ENCODE measurements at regions not wholly inside any gene's neighbourhood (a gene's known extent, or its start where the extent isn't known, plus 50 kb on each side); places are given as distances from the start of the nearest gene placed in this dataset.

DNA sequence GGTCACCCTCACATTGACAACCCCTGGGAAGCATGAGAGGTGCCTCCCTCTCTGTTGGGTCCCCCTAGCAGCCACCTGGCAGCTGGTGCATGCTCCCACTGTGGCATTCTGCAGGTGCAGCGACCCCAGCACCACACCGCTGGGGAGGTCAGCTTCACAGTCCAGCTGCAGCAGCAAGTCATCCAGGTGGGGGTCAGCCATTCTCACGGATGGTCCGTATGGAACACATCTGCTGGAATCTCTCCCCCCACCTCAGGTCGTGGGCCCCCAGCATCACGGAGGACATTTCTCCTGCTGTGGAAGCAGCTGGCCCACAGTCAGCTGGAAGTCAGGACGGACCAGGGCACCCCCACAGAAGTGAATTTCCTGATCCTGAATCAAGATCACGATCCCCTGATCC, 201.3 kb downstream of the COG6 start:
- H3K4me3 ChIP-seq (ENCODE audit: low read length): no peak overlapping the region
- no peak for DNase-seq (ENCODE audit: low read depth)
- TF ChIP-seq, protein P1, sequence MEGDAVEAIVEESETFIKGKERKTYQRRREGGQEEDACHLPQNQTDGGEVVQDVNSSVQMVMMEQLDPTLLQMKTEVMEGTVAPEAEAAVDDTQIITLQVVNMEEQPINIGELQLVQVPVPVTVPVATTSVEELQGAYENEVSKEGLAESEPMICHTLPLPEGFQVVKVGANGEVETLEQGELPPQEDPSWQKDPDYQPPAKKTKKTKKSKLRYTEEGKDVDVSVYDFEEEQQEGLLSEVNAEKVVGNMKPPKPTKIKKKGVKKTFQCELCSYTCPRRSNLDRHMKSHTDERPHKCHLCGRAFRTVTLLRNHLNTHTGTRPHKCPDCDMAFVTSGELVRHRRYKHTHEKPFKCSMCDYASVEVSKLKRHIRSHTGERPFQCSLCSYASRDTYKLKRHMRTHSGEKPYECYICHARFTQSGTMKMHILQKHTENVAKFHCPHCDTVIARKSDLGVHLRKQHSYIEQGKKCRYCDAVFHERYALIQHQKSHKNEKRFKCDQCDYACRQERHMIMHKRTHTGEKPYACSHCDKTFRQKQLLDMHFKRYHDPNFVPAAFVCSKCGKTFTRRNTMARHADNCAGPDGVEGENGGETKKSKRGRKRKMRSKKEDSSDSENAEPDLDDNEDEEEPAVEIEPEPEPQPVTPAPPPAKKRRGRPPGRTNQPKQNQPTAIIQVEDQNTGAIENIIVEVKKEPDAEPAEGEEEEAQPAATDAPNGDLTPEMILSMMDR (conservative IDR thresholded peaks at IDR 0.05; ENCODE audit: low read length): no peak

DNA sequence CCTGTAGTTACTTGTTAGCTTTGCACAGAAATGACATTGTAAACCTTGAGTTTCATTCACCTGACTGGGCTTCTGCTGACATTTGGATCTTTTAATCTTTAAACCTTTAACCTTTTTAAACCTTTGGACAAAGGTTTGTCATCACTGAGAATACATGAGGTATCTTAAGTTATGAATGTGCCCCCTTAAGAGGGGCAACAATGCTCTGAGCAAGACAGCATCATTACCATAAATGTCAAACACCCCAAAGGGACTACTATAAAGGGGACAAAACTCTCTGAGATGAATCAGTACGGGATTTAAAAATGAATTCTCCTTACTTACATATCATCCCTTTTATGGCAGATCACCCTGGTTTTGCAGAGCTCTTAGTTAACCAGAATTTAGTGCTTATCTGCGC, 203.3 kb downstream of the COG6 start:
- no peak overlapping the region for H3K4me3 ChIP-seq (ENCODE audit: low read length)
- TF ChIP-seq, protein P1 (conservative IDR thresholded peaks at IDR 0.05; ENCODE audit: low read length): no peak
- no peak for DNase-seq (ENCODE audit: low read depth)

DNA sequence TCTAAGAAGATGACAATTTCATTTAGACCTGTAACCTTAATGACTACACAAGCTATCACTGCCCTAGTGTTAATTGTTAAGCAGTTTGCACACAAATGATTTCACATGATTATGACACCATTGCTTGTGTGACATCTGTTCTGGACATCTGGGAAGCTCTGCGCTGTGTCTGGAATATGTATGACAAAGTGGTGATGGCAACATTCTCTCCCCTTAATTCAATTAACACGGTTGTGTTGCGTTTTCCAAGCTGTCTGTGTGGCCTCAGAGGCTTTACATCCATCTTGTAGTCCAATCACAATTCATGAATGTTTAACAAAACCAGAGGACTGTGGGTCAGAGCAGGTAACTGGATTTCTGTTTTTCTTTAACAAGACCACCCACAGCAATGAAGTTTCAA, 204.4 kb downstream of the COG6 start:
- DNase-seq (ENCODE audit: low read depth): no peak
- H3K4me3 ChIP-seq (ENCODE audit: low read length): no peak overlapping the region
- TF ChIP-seq, protein P1 (conservative IDR thresholded peaks at IDR 0.05; ENCODE audit: low read length): no peak

DNA sequence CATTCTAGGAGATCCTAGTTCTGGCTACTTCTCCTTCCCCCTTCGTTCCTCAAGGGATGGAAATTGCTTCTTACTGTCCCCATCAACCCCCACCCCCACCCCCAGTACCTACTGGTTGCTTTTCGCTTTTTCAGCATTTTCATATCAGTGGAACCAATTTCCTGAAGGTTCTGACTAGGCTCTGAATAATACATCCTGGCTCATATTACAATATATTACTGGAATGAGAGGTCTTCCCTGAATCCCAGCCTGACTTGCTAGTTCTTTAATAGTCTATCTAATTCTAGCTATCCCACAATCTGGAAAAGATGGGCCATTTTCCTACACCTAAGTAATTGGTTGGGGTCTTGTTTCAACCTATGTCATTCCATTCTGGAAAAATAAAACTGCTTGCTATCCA, 207.4 kb downstream of the COG6 start:
- H3K4me3 ChIP-seq (ENCODE audit: low read length): no peak overlapping the region
- DNase-seq (ENCODE audit: low read depth): no peak
- TF ChIP-seq, protein P1 (conservative IDR thresholded peaks at IDR 0.05; ENCODE audit: low read length): no peak

DNA sequence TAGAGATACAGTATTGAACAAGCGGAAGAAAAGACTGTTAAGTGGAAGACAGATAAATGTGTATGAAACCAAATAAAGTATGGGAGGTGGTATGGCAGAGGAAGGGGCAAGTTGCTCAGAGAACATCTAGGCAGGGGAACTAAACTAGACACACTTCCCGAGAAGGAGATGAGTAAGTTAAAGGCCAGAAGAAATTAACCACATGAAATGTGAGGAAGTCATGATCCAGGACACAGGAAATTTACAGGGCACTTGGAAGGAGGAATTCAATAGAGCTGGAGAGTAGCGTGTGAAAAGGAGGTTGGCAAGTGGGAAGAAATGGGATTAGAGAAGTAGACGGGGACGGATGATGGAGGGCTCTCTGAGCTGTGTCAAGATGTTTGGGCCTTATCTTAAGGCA, 208.8 kb downstream of the COG6 start:
- H3K4me3 ChIP-seq (ENCODE audit: low read length): no peak overlapping the region
- TF ChIP-seq, protein P1 (conservative IDR thresholded peaks at IDR 0.05; ENCODE audit: low read length): no peak
- no peak for DNase-seq (ENCODE audit: low read depth)

DNA sequence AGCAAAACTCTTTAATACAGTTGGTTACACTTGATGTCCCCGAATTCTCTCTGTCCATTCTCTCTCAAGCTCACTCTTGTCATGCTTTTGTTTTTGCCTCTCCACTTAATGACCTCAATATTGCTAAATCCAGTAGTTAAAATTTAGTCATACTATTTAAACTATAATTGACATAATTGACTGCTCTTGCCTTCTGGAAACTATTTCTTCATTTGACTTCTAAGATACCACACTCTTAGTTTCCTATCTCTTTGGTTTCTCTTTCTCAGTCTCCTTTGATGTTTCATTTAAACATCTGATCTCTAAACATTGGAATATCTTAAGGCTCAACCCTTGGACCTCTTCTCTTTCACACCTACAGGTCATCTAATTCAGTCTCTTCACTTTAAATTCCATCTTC, 211.3 kb downstream of the COG6 start:
- TF ChIP-seq, protein P1 (conservative IDR thresholded peaks at IDR 0.05; ENCODE audit: low read length): no peak
- no peak for DNase-seq (ENCODE audit: low read depth)
- H3K4me3 ChIP-seq (ENCODE audit: low read length): no peak overlapping the region

DNA sequence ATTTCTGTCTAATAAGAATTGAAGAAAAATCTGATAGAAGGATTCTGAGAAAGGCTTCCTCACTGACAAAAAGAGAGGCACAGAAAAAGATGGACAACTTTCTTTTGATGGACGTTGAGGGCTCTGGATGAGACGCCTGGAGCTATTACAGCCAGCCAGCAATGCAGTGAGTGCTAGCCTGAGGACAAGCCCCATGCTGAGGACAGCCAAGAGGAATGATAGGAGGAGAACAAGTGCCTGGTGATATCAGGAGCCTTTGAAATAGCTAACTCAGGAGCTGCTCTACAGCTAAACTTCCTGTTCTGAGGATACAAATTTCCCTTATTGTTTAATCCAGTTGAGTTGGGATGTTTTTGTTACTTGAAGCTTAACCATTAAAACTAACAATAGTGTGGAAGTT, 212.3 kb downstream of the COG6 start:
- TF ChIP-seq, protein P1 (conservative IDR thresholded peaks at IDR 0.05; ENCODE audit: low read length): no peak
- H3K4me3 ChIP-seq (ENCODE audit: low read length): no peak overlapping the region
- no peak for DNase-seq (ENCODE audit: low read depth)

Data from AG10803 (cell line).